HG02798 (cell line): ENCODE measurements at regions not wholly inside any gene's neighbourhood (a gene's known extent, or its start where the extent isn't known, plus 50 kb on each side); places are given as distances from the start of the nearest gene placed in this dataset.
"Not testable (repeated sequence)": the region's sequence is repeated elsewhere in the genome, so short reads cannot be mapped to it uniquely, and the experiment has no call there.

Experiments used
- ATAC-seq: cut with Tn5 transposase; IDR thresholded peaks from one replicate; pipeline ENCODE4 v1.9.1; 2021; ENCODE audit warnings: mild to moderate bottlenecking; ENCODE audit not compliant: unreplicated experiment, poor library complexity

DNA sequence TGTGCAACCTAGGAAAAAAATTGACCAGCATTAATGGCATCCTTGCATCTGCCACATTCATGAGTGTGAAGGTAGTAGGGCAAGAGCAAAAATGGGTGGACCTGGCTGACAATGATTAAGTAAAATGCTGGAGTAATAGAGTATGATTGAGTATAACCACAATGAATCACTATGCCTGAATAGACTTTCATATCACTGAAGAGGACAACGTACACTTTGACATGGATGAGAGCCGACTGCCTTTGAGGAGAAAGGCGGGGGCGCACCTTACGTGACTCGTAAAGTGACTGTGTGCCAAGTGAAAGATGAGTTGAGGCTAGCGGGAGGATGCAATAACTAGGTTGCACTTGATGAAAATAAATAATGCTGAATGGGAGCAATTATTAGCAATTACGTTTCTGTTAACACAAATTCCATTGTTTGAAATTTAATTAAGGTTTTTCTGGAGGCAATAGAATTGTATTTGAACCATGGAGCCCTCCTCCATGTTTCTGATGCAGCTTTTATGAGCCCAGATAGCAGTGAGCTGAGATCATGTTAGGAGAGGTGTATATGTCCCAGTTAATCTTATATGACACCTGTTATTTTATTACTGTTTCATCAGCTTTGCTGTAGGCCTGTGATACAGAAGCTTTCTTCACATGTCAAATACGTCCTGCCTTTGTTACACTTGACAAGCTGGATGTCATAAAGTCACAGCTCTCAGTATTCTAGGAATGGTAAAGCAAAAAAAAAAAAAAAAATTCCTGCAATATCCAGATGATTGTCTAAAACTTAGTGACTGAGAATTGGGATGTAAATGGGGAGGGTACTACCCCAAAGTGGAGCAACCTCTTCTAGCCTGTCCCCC is 596.5 kb downstream of the NXPH1 start:
- no peak for ATAC-seq

DNA sequence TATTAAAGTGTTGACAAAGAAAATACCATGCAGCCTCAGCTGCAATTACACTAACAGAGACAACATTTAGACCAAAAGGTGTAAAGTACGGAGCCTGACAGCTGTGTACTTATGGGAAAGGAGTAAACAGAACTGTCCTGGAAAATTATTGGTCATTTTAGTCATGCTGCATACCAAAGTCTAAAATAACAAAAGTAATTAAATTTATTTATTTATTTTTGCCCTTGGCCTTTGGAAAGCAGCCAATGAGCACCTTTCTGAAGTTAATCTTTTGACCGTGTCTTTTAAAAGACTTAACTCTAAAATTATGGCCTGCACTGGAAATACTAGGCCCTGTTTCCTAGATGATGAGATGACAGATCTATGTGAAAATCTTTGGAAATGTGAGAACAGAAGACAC is 597.6 kb downstream of the NXPH1 start:
- no peak for ATAC-seq

DNA sequence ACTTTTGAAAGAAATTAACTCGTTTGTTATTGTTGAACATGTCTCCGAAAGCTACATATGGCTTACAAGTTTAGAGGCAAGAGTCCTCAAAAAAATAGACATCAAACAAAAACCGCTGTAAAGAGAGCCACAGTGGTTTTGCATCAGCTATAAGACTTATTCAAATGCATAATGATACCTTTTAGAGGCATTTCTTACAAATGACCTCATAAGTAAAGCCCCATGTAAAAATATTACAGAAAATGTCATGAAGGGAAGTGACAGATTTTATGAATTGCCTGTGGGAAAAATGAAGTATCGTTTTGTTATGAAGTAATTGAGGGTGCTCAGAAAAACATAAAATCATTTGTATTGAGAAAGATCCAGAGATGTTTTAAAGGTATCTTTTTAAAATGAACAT is 598.0 kb downstream of the NXPH1 start:
- ATAC-seq: no peak

DNA sequence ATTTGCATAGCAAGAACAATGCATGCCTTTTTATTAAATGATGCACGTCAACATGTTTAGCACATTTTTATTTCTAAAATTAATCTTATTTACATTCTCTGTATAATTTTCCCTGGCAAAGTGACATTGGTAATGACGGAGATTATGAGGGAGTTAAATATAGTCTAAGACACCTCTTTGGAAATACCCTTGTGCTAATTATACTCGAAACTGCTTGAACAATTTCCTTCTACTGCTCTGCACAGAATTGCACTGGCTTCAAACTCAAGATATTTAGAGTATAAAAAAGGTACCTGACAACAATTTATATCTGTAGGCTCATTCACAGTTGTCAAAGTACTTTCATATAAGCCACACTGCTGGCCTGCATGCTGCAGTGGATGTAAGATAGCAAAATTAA is 602.7 kb downstream of the NXPH1 start:
- no peak for ATAC-seq

DNA sequence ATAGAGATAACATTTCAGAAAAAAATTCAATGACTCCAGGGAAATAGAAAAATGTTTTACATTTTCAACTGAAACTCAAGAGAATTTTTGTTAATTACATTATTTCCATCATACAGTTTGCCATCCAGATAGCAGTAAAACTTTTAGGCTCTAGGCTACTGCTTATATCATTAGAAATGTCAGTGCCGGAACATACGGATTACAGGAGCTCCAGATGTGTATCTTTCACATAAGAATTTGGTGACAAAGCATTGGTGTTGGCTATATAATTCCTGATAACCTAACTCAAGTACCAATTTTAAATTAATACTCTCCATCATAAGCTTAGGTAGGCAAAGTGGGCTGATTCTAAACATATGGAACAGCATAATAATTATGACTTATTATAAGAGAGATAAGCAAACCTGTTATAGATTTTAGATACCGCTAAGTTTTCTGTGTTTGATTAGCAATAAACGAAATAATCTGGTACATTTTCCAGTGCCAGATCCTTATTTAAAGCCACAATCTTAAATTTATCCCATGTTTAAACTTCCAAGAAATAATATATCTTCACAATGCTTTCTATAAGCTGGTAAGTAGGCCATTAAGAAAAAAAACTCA is 637.9 kb downstream of the NXPH1 start:
- no peak for ATAC-seq

DNA sequence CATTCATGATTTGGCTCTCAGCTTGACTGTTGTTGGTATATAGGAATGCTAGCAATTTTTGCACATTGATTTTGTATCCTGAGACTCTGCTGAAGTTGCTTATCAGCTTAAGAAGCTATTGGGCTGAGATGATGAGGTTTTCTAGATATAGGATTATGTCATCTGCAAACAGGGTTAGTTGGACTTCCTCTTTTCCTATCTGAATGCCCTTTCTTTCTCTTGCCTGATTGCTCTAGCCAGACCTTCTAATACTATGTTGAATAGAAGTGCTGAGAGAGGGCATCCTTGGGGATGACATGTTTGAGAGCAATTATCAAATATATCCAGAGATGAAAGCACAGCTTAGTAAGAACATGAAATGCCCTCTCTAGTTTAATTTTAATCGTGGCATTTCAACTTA is 642.4 kb downstream of the NXPH1 start:
- ATAC-seq: not testable (repeated sequence)

DNA sequence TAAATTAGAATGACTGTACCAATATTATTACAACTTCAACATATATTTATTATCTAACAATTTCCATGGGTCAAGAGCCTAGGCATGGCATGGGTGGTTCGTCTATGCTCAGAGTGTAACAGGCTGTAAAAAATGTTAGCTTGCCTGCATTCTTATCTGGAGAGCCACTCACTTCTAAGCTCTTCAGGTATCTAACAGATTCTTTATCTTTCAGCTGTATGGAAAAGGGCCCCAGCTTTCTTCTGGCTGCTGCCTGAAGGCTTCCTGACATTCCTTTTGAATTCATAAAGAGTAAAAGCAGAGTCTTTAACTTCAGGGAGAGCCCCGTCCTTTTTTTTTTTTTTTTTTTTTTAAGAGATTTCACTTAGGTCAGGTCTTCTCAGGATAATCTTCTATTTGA is 648.8 kb downstream of the NXPH1 start:
- no peak for ATAC-seq

DNA sequence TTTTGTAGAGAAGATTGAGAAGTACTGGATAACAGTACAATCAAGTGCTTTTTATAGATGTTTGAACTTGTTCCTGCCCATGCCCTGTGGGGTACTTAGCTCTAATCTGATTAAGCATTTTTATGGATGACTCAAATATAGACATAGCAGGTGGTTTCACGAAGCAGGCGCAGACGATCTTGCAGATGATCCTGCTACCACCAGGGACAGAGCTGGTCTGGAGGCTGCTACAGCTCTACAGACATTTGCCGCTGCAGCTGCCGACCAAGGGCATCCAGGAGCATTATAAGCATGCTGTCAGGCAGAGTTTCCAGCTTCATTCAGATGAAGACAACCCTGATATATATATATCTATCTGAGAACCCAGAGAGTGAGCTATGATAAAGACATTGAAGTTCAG is 650.4 kb downstream of the NXPH1 start:
- ATAC-seq: no peak

DNA sequence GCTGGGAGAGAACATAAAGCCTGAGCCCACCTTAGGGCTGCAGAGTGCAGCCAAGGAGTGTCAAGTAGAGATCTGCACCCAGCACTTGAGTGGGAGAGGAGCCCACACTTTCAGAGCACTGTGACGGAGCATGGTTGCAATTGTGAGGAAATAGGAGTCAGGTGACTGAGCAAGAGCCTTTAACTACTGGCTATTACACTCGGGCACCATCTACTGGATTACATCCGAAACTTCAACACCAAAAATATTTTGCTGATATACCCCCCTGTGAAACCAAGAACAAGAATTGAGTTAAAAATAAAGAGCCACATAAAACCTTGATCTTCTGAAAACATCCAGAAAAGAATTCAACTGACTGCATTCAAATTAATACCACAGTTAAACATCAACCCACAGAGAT is 657.9 kb downstream of the NXPH1 start:
- no peak for ATAC-seq

DNA sequence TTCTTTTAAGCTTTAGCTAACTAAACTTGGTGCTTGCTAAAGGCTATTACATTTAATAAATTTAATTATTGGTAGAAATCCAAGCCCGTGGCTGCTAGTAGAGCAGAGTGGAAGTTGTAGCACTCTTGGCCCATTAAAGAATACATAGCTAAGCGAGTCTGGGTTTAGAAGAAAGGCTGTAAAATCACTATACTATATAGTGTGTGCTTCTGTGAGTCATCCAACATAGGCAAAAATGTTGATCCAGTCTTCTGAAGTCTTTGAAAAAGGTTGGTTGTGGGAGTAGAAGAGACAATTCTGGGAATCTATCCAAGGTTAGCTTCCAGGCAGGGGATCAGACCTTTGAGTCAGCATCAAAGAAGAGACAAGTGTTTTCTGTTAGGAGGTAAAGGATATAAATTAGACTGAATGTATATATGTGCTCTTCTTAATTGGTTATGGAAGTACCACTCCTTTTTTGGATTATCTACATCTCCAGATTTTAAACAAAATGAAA is 664.2 kb downstream of the NXPH1 start:
- ATAC-seq: no peak

DNA sequence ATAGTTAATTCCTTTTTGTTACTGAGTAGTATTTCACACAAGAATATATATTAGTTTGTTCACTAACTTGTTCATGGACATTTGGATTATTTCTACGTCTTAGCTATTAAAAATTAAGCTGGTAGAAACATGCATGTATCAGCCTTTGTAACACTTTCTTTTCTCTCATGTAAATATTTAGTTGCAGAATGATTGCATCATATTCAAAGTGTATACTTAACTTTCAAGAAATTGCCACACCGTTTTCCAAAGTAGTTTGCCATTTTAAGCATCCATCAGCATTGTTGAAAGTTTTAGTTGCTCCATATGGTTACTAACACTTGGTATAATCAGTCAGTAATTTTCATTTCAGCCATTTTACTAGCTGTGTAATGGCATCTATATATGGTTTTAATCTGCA is 666.9 kb downstream of the NXPH1 start:
- ATAC-seq: no peak

DNA sequence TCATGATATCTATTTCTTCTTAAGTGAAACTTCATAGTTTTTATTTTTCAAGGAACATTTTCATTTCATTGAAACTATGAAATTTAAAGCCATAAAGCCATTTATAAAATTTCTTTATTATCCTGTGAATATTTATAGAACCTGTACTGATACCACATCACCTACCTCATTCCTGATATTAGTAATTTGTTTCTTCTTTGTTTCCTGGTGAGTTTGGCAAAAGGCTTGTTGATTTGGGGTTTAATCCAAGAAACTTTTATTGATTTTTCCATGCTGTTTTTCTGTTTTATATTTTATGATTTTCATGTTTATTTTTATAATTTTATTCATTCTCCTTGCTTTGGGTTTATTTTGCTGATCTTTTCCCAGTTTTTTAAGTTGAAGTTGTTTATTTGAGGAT is 669.4 kb downstream of the NXPH1 start:
- no peak for ATAC-seq

DNA sequence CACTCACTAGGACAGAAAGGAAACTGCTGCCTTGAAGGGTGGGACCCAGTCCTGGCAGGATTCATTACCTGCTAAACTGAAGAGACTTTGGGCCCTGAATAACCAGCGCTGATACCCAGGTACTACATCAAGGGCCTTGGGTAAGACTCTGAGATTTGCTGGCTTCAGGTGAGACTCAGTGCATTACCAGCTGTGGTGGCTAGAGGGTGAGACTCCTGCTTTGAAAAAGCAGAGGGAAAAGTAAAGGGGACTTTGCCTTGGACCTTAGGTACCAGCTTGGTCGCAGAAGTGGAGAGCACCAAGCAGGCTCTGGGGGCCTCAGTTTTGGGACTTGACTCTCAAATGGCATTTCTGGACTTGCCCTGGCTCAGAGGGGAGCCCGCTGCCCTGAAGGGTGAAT is 673.3 kb downstream of the NXPH1 start:
- ATAC-seq: no peak

DNA sequence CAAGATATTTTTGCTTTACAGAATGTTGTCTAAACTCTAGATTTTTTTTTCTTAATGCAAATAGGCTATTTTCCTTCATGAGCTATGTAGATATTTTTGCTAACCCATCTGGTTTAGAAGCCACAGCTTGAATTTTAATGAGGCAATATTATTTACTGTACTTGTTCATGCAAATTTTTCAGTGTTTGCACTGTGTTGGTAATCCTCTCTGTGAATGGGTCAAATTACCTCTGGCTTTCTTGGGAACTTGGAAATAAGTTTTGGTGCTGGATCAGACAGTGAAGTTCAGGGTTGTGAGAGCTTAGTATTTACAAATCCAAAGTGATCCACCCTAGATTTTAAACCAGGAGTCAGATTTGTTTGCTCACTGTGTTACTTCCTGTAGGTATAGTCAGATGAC is 686.9 kb downstream of the NXPH1 start:
- ATAC-seq: no peak

DNA sequence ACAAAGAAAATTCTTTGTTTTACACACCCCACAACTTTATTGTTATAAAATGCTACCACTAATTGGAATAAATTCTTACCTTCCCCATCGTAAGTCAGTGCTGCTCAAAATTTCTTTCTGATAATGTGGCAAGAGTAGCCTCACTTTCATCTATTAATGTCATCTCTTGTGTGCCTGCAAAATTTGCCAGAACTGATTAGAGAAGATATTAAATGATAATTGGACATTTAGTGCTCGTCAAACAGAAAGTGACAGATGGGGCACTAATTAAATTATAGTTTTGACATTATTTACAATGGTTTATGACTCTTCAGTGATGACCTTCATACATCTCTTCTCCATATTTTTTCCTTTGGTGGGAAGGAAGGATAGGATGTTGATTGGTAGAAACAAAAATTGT is 690.9 kb downstream of the NXPH1 start:
- no peak for ATAC-seq

DNA sequence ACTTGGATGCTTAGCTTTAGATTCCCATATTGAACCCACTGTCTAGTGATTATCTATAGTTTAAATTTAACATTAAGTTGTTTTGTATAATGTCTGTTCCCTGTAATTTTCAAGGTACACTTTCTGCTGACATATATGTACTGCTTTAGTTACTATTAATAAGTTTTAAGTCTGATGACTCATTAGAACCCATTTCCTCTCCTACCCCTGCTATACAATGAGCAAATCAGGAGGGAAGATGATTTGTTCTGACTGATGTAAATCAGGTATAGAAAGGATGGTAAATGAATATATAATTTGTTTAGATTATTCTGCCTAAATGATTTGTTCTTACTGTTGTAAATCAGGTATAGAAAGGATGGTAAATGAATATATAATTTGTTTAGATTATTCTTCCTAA is 691.8 kb downstream of the NXPH1 start:
- no peak for ATAC-seq

DNA sequence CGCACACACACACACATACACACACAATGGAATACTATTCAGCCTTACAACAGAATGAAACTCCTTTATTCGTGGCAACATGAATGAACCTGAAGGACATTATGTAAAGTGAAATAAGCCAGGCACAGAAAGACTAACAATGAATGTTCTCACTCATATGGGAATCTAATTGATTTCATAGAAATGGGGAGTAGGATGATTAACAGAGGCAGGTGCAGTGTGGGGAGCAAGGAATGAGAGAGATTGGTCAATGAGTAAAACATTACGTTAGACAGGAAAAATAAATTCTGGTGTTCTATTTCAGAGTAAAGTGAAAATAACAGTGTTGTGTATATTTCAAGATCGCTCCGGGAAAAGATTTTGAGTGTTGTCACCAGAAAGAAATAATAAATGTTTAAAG is 694.5 kb downstream of the NXPH1 start:
- no peak for ATAC-seq

DNA sequence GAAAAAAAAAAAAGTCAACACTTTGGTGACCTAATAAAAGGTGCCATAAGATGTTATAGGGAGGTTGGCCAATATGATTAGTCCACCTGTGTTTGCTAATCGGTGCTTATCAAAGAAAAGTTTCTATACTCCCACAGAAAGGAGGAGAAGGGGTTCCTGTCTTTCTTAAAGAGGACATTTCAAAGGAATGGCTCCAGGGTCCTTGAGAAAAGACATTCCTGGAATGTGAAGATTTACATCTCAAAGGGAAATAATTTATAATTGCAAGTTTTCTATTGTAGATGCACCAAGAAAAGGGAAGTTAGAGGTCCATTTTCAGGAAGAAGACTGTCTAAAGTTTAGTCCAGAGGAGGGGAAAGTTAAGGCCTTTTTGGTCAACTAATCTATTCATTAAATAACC is 715.3 kb downstream of the NXPH1 start:
- no peak for ATAC-seq

DNA sequence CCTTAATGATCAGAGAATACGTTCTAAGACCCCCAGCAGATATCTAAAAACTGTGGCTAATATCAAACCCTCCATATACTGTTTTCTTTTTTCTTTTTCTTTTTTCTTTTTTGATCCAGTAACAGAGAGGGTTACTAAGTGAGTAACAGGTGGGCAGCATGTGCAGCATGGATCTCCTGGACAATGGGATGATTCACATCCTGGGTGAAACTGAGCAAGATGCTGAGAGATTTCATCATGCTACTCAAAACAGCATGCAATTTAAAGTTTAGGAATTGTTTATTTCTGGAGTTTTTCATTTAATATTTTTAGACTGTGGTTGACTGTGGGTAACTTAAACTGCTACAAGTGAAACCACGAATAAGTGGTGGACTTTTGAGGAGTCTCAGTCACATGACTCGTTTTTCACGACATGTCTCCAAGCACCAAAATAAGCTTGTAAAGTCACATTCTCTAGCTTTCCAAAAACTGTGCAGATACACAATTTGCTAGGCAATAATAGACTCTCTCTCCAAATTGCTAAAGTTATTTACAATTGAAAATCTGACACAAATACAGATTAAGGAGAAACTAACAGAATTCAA is 716.2 kb downstream of the NXPH1 start:
- no peak for ATAC-seq

DNA sequence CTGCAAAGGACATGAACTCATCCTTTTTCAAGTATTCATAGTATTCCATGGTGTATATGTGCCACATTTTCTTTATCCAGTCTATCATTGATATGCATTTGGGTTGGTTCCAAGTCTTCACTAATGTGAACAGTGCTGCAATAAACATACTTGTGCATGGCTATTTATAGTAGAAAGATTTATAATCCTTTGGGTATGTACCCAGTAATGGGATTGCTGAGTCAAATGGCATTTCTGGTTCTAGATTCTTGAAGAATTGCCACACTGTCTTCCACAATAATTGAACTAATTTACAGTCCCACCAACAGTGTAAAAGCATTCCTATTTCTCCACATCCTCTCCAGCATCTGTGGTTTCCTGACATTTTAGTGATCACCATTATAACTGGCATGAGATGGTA is 730.3 kb downstream of the NXPH1 start:
- ATAC-seq: not testable (repeated sequence)

DNA sequence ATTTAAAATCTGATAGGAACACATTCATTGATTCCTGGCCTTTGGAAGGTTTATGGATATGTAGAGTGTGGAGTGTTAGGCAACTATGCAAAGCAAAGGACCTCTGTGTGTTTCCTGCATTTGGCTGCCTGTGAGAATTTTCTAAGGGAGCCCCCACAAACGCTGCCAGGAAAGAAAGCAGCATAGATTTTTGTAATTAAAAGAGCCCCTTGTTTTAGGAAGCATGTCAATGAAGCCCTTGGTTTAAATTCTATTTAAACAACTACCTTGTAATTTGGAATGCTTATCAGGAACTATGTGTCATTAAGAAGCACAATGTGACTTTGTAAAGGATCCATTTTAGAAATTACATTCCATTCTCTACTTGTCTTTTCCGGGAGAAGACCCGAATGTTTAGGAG is 742.5 kb downstream of the NXPH1 start:
- ATAC-seq: no peak

DNA sequence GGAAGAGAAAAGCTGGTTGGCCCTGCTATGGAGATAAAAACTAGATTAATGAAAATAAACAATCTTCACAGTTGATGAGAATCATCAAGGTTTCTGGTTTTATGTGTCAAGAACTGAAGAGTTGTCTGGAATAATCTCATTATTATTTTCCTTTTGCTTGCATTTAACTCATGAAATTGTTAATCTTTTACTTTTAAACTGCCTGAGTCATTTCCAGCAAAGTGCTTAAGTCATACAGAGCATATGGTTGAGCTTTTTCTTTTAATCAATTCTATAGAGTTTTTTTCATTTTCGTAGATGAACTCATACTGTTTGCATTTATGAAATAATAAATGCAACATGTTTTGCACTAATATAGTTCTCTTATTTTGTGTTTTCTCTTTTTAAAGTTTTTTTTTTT is 747.9 kb downstream of the NXPH1 start:
- ATAC-seq: no peak
